Endothelial cell of umbilical vein (primary cell): ENCODE measurements at regions not wholly inside any gene's neighbourhood (a gene's known extent, or its start where the extent isn't known, plus 50 kb on each side); places are given as distances from the start of the nearest gene placed in this dataset.

ENCODE experiments used
- BruUV-seq: library from RNA; stranded (reverse); fragments of 400-500 nt; replicated peaks from 2 replicates; lab custom pipeline; 2021; lab: Mats Ljungman, UMichigan
- CTCF ChIA-PET: fragments of 300-600, 350-600 bp; sonication (Branson Sonifier 250); formaldehyde crosslinking; loops from one replicate; lab custom pipeline; 2021; ENCODE audit warnings: antibody characterized with exemption, inconsistent platforms; lab: Charles Lee
- POLR2A ChIA-PET: fragments of 300-600, 350-600 bp; sonication (Branson Sonifier 250); formaldehyde crosslinking; loops from one replicate; lab custom pipeline; 2021; ENCODE audit warnings: antibody characterized with exemption, inconsistent platforms; lab: Charles Lee
- DNase-seq: peaks from one replicate; pipeline ENCODE4 v3.0.0-alpha.2; 2011; ENCODE audit warnings: low read depth, low spot score
- FAIRE-seq: peaks from 2 replicates; lab custom pipeline; 2011; peaks lifted over from hg19 to GRCh38; lab: Jason Lieb, UNC
- H2AFZ ChIP-seq: 2 replicates; pipeline ENCODE4 v1.6.0; 2012; ENCODE audit warnings: low read depth, low read length, control low read depth, inconsistent platforms
- H3K27ac ChIP-seq: 2 replicates; pipeline ENCODE4 v1.5.1; 2011; ENCODE audit warnings: low read depth, mild to moderate bottlenecking, control low read depth, low read length, moderate library complexity; ENCODE audit not compliant: insufficient read depth
- H3K27me3 ChIP-seq, 2 experiments: 2 replicates each; pipeline versions ENCODE4 v1.6.0 to v1.6.1; 2011; ENCODE audit warnings: low read length in 2 of 2, mixed read lengths in 1 of 2; ENCODE audit not compliant: control insufficient read depth in 2 of 2, insufficient read depth in 2 of 2
- H3K36me3 ChIP-seq, 2 experiments: 2 replicates in 1 of 2; 3 replicates in 1 of 2; pipeline ENCODE4 v1.5.1; 2011; ENCODE audit warnings: low read length in 2 of 2, mild to moderate bottlenecking in 1 of 2, moderate library complexity in 1 of 2; ENCODE audit not compliant: control insufficient read depth in 2 of 2, insufficient read depth in 2 of 2; ENCODE audit errors: extremely low read depth in 1 of 2
- H3K4me1 ChIP-seq: 3 replicates; pipeline ENCODE4 v1.5.1; 2011; ENCODE audit warnings: mild to moderate bottlenecking, low read length; ENCODE audit not compliant: control insufficient read depth, insufficient read depth; ENCODE audit errors: extremely low read depth
- H3K4me2 ChIP-seq: 2 replicates; pipeline ENCODE4 v1.6.1; 2011; ENCODE audit warnings: low read length, control low read depth, mixed read lengths; ENCODE audit not compliant: insufficient read depth
- H3K4me3 ChIP-seq, 3 experiments: fragments of 200-600 bp in 1 of 3; sonication (generic), shearing (Covaris generic) in 1 of 3; replicated peaks in 1 of 3; 2 replicates each; pipeline ENCODE4 v1.5.1; 2011 to 2016; ENCODE audit warnings: control low read depth in 3 of 3, low read length in 3 of 3, mild to moderate bottlenecking in 2 of 3, inconsistent platforms in 1 of 3, low read depth in 1 of 3, moderate library complexity in 1 of 3; ENCODE audit not compliant: insufficient read depth in 1 of 3
- H3K79me2 ChIP-seq: 2 replicates; pipeline ENCODE4 v1.6.0; 2012; ENCODE audit warnings: low read length, inconsistent platforms; ENCODE audit not compliant: control insufficient read depth, insufficient read depth
- H3K9ac ChIP-seq: replicated peaks from 2 replicates; pipeline ENCODE3; 2011; ENCODE audit warnings: low read length, control low read depth; ENCODE audit not compliant: insufficient read depth; ENCODE audit errors: extremely low read depth
- H3K9me1 ChIP-seq: replicated peaks from 3 replicates; pipeline ENCODE4 v1.6.0; 2011; ENCODE audit warnings: mild to moderate bottlenecking, low read length; ENCODE audit not compliant: control insufficient read depth, insufficient read depth; ENCODE audit errors: extremely low read depth
- H3K9me3 ChIP-seq: replicated peaks from 2 replicates; pipeline ENCODE4 v1.5.1; 2012; ENCODE audit warnings: low read length, inconsistent platforms; ENCODE audit not compliant: control insufficient read depth, insufficient read depth
- H4K20me1 ChIP-seq: replicated peaks from 2 replicates; pipeline ENCODE3; 2011; ENCODE audit warnings: mild to moderate bottlenecking, low read length; ENCODE audit not compliant: control insufficient read depth, insufficient read depth; ENCODE audit errors: extremely low read depth
- EZH2 ChIP-seq: IDR thresholded peaks from 2 replicates; pipeline ENCODE4 v1.6.1; 2012; ENCODE audit warnings: borderline replicate concordance, low read depth, mild to moderate bottlenecking, moderate library complexity, low read length, inconsistent platforms; ENCODE audit not compliant: severe bottlenecking
- FOS ChIP-seq: IDR thresholded peaks from 2 replicates; pipeline ENCODE4 v1.6.1; 2011; ENCODE audit warnings: mild to moderate bottlenecking, low read length, moderate library complexity, borderline replicate concordance; ENCODE audit not compliant: insufficient read depth
- GATA2 ChIP-seq: IDR thresholded peaks from 2 replicates; pipeline ENCODE4 v1.7.0; 2011; ENCODE audit warnings: low read depth, mild to moderate bottlenecking, moderate library complexity, mixed read lengths, low read length; ENCODE audit not compliant: insufficient read length, insufficient read depth
- JUN ChIP-seq: IDR thresholded peaks from 2 replicates; pipeline ENCODE4 v1.6.1; 2011; ENCODE audit warnings: borderline replicate concordance, low read depth; ENCODE audit not compliant: insufficient read length, insufficient read depth
- MYC ChIP-seq: IDR thresholded peaks from one replicate; pipeline ENCODE4 v1.6.1; 2011; ENCODE audit warnings: mild to moderate bottlenecking, low read depth, low read length
- POLR2A ChIP-seq: IDR thresholded peaks from 2 replicates; pipeline ENCODE4 v1.6.1; 2012; ENCODE audit warnings: low read depth, mild to moderate bottlenecking, control low read depth, low read length
- POLR2AphosphoS5 ChIP-seq: IDR thresholded peaks from 2 replicates; pipeline ENCODE4 v1.6.1; 2012; ENCODE audit warnings: low read depth, mild to moderate bottlenecking, control low read depth, low read length, moderate library complexity; ENCODE audit not compliant: insufficient read depth
- dilution Hi-C: fragments of 300-500 bp; cut with MboI; formaldehyde crosslinking; loops from one replicate; pipeline ENCODE4 v1.15.0; 2019; ENCODE audit warnings: low sequenced_read_pairs; ENCODE audit not compliant: extremely low pct_ligation_motif_present
- intact Hi-C: fragments of 100-400 bp; cut with micrococcal nuclease; formaldehyde crosslinking; loops from one replicate; pipeline ENCODE4 v1.10.0; 2022
- TF ChIP-seq, protein P1 (sequence below), 2 donors: IDR thresholded peaks; 1 replicate in 1 of 2; 2 replicates in 1 of 2; pipeline ENCODE4 v1.5.1; 2011; ENCODE audit warnings: low read length in 2 of 2, mild to moderate bottlenecking in 2 of 2, moderate library complexity in 2 of 2, control low read depth in 1 of 2, inconsistent platforms in 1 of 2, low read depth in 1 of 2; ENCODE audit not compliant: insufficient read depth in 1 of 2; ENCODE audit errors: extremely low read depth in 1 of 2
- TF ChIP-seq, protein P2 (sequence below): IDR thresholded peaks from 2 replicates; pipeline ENCODE4 v1.6.1; 2011; ENCODE audit not compliant: insufficient read depth, insufficient read length

DNA sequence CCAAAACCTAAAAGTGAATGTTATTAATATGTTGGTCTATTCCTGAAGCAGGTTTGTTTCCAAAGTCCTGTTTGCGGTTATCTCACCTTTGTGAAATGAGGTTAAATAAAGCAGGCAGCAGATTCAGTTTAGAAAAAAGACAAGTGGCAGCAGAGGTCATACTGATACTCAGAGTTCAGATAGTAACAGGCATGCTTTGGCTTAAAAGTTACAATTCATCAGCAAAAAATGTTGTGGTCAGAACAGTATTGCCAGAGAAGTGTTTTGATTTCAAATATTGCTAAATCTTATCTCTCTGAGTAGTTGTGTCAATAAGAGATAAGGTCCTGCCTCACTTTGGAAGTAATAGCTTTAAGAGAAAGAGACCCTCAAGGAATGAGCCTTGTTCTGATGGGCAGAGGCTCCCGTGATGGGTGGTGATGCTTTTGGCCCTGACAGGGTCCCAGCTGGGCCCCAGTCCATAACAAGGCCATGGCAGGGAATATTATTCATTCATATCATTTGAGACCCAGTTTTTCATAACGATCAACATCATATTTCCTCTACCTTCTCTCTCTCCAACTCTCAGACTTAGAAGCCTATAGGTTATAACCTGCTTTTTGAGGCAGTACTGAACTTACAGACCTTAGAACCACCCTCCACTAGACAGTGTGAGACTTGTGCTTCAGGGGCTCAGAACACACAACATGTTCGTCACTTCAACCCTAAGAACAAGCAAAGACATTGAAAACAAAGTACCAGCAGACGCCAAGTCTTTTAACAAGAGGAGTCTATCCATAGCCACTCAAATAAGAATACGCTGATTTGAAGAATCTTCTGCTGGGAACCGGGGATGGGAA is 58.5 kb upstream of the AHR start:
- Histone ChIP-seq H3K4me3 (no peak overlapping the region), H4K20me1 (no peaks in the 10 kb centered on the region), H3K27ac (no peak overlapping the region), H2AFZ (no peak overlapping the region), H3K9ac (no peak overlapping the region), H3K4me2 (peak overlapping the region; percentile 19), H3K4me1 (peaks cover 26% of the 10 kb centered on the region), H3K79me2 (no peaks in the 10 kb centered on the region), H3K9me3 (no peaks in the 10 kb centered on the region), H3K27me3 (no peaks in the 10 kb centered on the region), H3K9me1 (no peaks in the 10 kb centered on the region), H3K36me3 (no peaks in the 10 kb centered on the region)
- POLR2A ChIA-PET, result no interaction called here
- intact Hi-C loops, result loop anchor here (10.0 kb wide), 1 partner anchor 255 kb away; no protein-coding TSS in a partner anchor
- BruUV-seq, result no TSS peak
- FAIRE-seq (peak; percentile 67), DNase-seq (peak; percentile 50)
- CTCF ChIA-PET, result interaction anchor here (0.7 to 3.0 kb wide), 2 partner anchors 61 to 257 kb away, joined by 3 to 10 read pairs; no protein-coding TSS in a partner anchor
- TF ChIP-seq, protein P1, sequence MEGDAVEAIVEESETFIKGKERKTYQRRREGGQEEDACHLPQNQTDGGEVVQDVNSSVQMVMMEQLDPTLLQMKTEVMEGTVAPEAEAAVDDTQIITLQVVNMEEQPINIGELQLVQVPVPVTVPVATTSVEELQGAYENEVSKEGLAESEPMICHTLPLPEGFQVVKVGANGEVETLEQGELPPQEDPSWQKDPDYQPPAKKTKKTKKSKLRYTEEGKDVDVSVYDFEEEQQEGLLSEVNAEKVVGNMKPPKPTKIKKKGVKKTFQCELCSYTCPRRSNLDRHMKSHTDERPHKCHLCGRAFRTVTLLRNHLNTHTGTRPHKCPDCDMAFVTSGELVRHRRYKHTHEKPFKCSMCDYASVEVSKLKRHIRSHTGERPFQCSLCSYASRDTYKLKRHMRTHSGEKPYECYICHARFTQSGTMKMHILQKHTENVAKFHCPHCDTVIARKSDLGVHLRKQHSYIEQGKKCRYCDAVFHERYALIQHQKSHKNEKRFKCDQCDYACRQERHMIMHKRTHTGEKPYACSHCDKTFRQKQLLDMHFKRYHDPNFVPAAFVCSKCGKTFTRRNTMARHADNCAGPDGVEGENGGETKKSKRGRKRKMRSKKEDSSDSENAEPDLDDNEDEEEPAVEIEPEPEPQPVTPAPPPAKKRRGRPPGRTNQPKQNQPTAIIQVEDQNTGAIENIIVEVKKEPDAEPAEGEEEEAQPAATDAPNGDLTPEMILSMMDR (IDR thresholded peaks at IDR 0.05; ENCODE audit: extremely low read depth in 1 of 2, insufficient read depth in 1 of 2, low read depth in 1 of 2, low read length in 2 of 2), result no peak
- TF ChIP-seq POLR2A (peak; percentile 37), GATA2 (peak; percentile 98), FOS (peak; percentile 63), POLR2AphosphoS5 (peak; percentile 89), MYC (no peak), EZH2 (no peak), JUN (peak; percentile 12)
- TF ChIP-seq, protein P2, sequence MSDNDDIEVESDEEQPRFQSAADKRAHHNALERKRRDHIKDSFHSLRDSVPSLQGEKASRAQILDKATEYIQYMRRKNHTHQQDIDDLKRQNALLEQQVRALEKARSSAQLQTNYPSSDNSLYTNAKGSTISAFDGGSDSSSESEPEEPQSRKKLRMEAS, result no peak
- dilution Hi-C loops, result no loop called here
